GM19438 (cell line): ENCODE measurements at regions not wholly inside any gene's neighbourhood (a gene's known extent, or its start where the extent isn't known, plus 50 kb on each side); places are given as distances from the start of the nearest gene placed in this dataset.
"Not testable (repeated sequence)": the region's sequence is repeated elsewhere in the genome, so short reads cannot be mapped to it uniquely, and the experiment has no call there.

Experiments used
- ATAC-seq: cut with Tn5 transposase; IDR thresholded peaks from one replicate; pipeline ENCODE4 v1.9.1; 2021; ENCODE audit warnings: low read depth; ENCODE audit not compliant: unreplicated experiment

GRCh38 chr6:84304881-84305280 lies 77.4 kb upstream of the CEP162 start:
- no peak for ATAC-seq

- not testable (repeated sequence) for ATAC-seq
Observed at GRCh38 chr6:84291033-84291432, 63.6 kb upstream of the CEP162 start.

GRCh38 chr6:84284428-84285049 lies 57.1 kb upstream of the CEP162 start:
- peak; percentile 62 for ATAC-seq

- no peak for ATAC-seq
Observed at GRCh38 chr6:84282550-84282949, 55.1 kb upstream of the CEP162 start.

- ATAC-seq: no peak
Observed at GRCh38 chr6:84280639-84281038, 53.2 kb upstream of the CEP162 start.

- ATAC-seq: no peak
Observed at GRCh38 chr6:84280030-84280429, 52.6 kb upstream of the CEP162 start.

- ATAC-seq: no peak
Observed at GRCh38 chr6:84278321-84278998, 51.0 kb upstream of the CEP162 start.
